Head of caudate nucleus (tissue), 42 donors: ENCODE measurements at regions not wholly inside any gene's neighbourhood (a gene's known extent, or its start where the extent isn't known, plus 50 kb on each side); places are given as distances from the start of the nearest gene placed in this dataset.

Source experiments
- DNase-seq, 42 donors: peaks; one replicate each; pipeline versions ENCODE4 v3.0.0 to v3.0.0-alpha.2; 2020 to 2021; ENCODE audit warnings: mixed read lengths in 7 of 42
- intact Hi-C: fragments of 100-400 bp; cut with DNase I; formaldehyde crosslinking; loops from one replicate; pipeline ENCODE4 v1.15.0; 2022

DNA sequence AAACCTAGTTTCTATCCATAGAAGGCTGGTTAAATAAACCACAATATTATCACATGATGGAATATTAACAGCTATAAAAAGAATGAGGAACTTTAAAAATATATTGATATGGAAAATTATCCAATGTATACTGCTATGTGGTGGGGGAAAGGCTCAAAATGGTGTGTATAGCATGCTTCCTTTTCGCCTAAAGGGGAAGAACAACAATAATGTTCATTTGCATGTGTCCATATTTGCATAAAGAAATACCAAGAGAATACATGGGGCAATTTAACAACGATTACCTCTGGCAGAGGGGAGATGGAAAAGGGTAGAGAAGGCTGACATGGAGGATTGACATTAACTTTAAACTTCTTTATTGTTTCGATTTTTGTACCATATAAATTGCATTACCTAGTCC, 121.3 kb upstream of the PARP11 start:
- no peak for DNase-seq
- intact Hi-C loops = loop anchor here (10.0 kb wide), 1 partner anchor 290 kb away; no protein-coding TSS in a partner anchor

DNA sequence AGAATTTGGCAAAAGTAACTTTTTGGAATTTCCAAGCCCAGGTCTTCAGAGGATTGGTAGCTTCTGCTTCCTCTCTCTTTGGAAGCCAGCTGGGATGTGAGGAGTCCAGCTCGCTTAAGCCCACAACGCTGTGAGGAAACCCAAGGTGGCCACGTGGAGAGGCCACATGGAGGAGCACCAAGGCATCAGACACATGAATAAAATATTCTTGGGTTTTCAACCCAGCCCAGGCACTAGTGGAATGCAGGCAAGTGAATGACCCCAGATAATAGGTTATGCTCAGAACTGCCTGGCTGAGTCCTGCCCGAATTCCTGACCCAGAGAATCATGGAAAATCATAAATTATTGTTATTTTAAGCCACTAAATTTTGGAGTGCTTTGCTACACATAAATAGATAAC, 119.7 kb upstream of the PARP11 start:
- DNase-seq = no peak
- intact Hi-C loops = loop anchor here (10.0 kb wide), 1 partner anchor 292 kb away; no protein-coding TSS in a partner anchor

DNA sequence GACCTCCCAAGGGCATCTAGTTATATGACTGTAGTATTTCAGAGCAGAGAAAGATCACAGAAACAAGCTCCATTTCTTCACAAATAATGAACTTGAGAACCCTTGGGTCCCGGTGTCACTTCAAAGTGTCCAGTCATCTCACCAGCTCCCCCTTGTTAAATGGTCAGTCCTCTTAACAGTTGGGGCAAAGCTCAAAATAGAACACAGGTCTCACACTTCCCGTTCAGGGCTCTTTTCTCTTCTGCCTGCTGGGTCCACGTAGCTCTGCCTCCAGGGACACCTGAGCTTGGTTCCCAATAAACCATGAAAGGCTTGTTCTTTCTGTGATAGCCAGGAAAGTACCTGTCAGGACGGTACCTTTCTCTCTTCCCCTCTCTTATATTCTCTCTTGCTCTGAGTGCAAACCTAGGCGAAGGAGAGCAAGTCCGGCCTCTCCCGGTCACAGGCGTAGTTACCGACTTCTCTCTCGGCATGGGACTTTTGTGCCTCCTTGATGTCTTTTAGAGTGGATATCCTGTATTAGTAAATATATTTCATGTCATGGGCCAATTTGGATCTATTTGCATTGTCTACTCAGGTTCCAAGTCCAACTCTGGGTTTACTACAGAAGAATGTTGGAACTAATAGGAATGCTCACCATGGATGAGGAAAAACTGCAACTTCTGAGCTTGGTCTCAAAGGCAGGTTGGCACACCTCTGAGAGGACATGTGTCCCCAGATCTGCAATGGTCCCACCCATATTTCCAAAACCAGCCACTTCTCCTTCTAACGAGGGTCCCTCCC, 118.8 kb upstream of the PARP11 start:
- no peak for DNase-seq

DNA sequence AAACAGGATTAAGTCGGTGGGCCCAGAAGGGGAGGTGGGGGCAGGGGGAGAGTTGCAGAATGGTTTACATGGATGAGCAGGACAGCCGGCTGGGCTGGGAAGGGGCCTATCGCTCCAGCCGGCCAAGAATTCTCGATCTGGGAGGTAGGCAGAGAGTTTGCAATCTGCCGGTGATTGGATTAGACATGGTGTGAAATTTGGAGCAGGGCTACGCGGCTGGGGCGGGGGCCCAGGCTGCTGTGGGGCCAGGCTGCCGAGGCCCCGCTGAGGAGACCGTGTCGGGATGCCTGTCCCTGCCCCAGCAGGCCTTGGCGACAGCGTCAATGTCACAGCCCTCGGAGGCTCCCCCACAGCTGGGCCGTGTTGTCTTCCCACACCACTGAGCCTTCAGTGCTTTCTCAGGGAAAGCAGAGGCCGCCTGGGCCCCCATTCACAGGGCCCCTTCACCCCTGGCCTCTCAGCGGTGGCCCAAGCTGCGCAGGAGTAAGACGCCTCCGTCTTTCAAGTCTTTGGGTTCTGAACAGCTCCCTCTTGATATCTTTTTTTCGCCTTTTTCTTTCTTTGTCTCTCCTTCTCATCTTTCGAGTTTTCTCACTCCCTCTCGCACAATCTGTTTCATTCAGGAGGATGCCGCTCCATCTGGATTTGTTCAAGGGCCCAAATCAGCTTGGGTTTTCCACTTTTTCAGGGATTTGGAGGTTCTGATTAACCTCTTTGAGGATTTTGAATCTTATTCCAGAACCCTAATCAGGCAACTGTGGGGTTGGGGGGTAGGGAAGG, 117.5 kb upstream of the PARP11 start:
- no peak for DNase-seq
- intact Hi-C loops = loop anchor here (10.0 kb wide), 1 partner anchor 294 kb away; no protein-coding TSS in a partner anchor

More for the DNA sequence above, 118.8 kb upstream of the PARP11 start:
- intact Hi-C loops = loop anchor here (10.0 kb wide), 1 partner anchor 293 kb away; no protein-coding TSS in a partner anchor

DNA sequence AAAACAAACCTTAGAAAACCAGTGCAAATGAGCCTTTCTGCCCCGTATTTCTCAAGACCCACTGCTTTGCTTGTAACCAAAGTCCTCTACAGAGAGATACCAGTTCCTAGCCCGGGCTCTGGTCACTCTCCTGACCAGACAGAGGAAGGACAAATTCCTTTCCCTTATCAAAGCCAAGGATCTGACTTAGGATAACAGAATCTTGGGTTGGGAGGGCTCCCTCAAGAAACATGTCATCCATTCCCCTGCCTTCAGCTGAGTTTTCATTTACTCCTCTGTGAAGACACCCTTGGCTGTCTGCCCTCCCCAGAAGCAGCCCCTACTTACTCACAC, 116.0 kb upstream of the PARP11 start:
- intact Hi-C loops = no loop called here
- no peak for DNase-seq

DNA sequence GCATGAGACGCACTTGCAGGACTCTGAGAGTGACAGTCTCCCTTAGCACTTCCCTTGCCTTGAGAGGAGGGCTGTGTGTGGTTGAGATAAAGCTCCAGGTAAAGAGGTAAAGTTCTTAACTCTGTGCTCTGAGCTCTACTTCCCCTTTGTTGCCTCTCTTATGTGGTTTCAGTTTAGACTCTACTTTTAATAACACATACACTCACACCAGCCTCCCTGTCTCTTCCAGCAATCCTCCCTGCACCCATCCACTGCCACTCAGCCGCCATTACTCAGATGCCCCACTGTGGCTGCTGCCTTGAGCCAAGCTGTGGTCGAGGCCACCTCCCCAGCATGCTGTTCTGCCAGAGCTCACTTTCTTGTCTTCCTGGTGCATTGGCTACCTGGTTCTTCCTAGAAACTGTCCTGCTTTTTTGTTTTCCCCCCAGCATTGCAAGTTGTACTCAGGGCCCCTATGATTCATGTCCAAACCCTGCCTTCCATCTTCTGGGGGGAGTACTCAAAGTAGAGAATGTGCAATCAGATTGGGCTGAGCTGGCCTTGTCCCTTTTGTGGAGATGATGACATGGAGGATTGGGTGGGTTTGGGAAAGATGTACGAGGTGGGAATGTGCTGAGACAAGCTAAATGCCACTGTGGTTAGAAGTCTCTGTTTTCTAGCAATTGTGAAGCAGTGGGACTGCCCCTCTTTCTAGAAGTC, 115.5 kb upstream of the PARP11 start:
- intact Hi-C loops = no loop called here
- no peak for DNase-seq

DNA sequence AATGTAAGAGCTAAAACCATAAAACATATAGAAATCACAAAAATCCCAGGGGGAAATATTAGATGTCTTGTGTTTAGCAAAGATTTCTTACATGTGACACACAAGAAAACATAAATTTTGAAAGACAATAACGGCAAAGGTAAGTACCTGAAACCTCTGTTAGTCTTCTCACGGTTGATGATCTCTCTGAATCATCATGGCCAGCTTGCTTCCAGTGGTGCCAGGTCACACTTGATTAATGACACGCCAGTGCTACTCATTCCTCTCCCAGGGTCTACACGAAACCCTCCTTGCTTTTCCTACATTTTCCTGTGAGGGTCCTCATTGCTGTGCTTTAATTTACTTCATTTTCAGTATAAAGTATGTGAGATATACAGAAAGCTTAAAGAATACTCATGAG, 114.4 kb upstream of the PARP11 start:
- no peak for DNase-seq
- intact Hi-C loops = no loop called here

DNA sequence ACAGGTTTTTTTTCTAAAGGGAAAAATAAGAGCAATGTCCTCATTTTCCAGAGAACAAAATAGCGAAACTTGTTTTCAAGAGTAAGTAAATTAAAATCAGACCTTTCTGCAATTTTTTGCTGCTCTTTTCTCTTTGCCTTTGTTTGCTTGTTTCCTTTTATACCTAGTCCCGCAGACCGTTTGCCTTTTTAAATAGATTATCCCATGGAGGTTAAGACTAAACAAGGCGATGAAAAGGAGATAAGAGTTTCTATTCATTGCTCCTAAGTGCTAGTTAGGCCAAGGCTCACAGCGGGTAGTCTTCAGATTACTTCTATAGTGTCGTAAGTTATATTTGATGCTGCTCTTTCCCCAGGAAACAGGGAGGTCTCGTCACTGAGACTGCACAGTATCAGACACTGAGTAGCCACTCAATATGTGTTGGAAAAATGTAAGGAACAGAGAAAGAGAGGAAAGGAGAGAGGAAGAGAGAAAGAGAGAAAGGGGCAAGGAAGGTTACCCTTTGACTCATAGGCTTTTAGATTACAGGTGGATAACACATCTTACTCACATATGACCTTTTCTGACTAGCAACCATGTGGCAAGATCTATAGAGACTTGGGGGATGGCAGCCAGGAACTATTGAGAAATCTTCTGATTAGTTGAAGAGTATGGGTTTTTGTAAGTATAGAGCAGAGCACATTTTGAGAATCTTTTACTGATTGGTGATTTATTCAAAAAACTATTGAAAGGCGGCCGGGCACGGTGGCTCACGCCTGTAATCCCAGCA, 107.5 kb upstream of the PARP11 start:
- intact Hi-C loops = no loop called here
- DNase-seq = no peak

DNA sequence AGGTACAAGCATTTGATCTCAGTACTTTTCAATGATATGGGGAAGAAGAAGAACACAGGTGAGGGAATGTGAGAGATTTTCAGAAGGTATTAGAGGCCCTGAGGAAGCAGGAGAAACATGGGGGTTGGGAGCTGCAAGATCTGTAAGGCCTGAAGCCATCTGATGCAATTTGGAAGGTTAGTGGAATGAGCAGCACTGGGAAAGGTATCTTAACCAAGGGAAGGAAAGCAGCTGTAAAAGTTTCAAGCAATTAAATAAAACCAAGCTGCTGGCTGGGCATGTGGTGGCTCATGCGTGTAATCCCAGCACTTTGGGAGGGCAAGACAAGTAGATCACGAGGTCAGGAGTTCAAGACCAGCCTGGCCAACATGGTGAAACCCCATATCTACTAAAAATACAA, 104.4 kb upstream of the PARP11 start:
- no peak for DNase-seq
- intact Hi-C loops = no loop called here

DNA sequence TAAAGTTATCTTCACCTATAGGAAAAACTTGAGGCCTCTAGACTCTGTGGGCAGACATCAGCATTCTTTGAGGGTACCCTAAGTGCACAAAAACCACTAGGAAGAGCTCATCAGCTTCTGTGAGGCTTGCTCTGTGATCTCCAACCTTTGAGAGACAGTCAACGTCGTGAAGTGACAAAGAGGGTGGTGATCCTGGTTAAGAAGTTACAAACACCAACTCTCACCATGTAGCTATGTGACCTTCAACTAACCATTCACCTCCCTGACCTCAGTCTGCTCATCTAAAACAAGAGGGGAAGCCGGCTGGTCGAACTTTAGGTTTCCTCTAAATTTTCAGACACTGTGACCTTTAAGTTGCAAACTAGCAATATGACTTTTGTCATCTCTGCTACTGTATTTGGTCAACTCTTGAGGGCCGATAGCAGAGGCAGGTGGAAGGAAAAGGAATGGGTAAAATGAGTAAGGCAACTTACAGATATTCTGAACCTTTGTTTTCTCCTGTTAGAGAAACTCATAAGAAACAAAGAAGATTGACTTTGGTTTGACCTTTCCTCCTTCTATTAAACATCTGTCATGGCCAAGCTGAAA, 103.2 kb upstream of the PARP11 start:
- no peak for DNase-seq
- intact Hi-C loops = no loop called here

DNA sequence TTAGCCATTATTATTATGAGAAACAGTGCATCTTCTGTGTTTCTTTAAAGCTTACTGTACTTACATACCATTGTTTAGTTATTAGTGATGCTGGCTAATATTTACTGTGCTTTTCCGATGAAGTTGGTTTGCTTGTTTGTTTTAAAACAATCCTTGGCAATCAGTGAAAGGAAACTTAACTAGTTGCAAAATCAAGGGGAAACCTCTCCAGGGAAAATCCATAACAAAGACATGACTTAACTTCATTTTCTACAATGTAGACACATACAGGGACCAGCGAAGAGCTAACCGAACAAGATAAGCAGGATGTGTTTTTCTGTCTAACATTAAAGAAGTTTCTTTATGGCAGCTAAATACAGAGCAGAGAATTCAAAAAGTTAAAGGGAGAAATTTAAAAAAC, 102.5 kb upstream of the PARP11 start:
- DNase-seq = no peak
- intact Hi-C loops = no loop called here

DNA sequence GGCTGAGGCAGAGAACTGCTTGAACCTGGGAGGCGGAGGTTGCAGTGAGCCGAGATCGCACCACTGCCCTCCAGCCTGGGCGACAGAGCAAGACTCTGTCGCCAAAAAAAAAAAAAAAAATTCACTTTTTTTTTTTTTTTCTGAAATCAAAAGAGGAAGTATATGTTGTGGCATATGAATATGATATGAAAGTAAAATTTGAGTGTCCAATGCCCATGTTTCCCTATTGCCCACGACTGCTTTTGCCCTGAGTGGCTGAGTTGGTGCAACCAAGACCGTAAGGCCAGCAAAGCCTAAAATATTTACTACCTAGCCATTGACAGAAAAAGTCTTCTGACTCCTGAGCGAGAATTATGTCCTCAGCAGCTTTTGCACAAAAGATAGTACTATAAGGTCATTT, 101.7 kb upstream of the PARP11 start:
- DNase-seq = no peak
- intact Hi-C loops = no loop called here

DNA sequence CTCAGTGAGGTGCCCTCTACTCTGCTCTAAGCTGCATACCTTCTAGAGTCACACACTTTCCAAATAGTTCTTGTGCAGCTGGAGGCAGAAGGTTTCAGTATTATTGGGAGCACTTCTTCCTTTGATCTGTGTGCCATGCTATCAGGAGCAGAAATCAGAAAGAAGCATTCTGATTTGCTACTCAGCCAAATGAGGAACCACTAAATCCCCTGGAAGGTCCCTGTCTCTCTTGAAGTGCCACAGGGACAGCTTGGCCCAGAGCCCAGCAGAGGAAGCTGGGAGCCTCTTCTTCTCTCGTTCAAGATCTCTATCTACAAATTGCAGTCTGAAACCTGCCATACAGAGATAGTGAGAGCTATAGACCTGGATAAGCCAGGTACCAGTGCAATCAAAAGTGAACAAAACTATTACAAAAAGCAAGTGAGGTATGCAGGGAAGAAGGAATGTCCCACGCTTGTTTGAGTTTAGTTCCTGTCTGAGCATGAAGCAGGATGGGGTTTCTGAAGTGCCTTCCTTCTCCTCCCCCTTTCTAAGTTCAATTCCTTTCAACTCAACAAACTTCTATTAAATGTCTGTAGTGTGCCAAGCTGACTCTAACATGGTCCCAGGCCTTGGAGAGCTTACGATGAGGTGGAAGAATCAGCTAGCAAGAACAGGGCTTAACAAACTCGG, 100.9 kb upstream of the PARP11 start:
- intact Hi-C loops = no loop called here
- DNase-seq = peak in 5 of 42 donors; percentile 5 to 35 (median 12)

DNA sequence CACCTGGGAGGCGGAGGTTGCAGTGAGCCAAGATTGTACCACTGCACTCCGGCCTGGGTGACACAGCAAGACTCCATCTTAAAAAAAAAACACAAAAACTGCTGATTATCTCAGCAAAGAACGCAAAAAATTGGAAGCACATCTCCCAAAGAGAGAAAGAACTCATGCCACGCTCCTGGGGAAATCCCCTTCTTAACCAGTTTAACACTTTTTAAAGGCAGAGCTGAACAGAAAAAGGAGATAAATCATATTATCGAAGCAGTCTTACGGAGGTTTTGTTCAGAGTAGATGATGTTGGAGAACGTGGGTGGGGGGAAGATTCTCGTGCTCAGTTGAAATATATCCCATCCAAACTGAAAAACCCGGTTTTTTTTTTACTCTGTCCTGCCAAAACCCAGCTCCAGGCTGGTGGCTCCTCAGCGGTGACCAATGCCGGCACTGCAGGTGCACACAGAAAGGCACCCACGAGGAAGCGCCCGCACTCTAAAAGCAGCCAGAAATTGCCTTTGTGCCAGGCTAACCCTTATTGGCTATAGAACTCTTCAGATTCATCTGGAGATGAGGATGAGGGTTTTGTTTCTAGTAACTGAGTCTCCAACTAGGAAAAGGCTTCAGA, 100.2 kb upstream of the PARP11 start:
- no peak for DNase-seq
- intact Hi-C loops = no loop called here

DNA sequence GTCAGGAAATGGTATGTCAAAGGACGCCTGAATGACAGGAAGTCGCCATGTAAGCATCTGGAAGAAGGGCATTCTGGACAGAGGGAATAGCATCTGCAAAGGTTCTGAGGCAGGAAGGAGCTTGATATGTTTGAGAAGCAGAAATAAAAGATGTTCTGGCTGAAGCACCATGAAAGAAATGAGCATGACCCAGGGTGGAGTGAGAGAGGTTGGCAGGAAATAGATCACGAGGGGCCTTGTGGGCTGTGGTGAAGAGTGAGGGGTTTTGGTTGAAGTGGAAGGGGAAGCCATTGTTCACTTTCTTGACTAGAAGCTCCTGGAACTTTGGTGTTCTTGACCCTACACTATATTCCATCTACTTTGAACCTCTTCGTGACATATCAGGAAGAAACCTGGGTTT, 99.4 kb upstream of the PARP11 start:
- no peak for DNase-seq
- intact Hi-C loops = no loop called here

DNA sequence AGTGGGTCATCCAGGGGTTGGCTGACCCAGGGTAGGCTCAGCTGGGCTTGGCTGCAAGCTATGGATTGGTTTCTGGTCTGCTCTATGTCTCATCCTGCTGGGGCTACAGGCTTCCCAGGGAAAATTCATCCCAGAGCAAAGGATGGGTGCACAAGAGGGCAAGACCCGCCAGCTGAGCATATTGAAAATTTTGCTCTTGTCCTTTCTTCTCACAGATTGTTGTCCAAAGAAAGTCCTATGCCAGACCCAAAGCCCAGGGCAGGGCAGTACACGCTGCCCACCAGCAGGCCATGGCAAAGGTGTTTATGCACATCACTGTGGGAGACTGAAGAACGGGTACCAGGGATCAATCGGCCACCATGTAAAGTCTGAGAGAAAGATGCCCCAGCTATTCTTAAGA, 95.3 kb upstream of the PARP11 start:
- intact Hi-C loops = no loop called here
- no peak for DNase-seq

DNA sequence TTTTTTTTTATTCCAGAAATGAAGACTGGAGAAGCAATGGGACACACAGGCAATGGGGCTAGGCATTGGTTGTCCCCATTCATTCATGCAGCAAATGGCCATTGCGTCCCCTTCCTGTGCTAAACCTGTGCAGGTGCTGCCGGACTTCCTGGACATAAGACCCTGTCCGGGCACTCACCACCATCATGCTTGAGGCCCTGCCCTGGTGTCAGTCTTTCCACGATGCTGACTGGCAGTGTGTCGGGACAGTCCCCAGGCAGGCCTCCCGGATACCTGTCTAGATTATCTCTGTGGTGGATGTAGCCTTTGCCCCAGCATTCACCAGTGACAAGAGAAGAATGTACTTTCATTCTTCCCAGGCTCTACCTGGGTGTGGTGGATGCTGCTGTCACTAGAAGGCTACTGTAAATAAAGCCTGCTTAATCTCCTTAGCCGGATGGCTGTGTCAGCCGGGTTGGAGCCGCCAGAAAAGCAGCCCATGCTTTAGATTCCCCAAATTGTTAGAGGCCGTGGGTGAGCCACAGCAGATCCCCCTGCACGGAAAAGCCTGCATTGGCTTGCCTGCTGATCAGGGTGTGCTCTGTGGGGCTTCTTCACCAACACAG, 94.5 kb upstream of the PARP11 start:
- intact Hi-C loops = no loop called here
- DNase-seq = no peak

DNA sequence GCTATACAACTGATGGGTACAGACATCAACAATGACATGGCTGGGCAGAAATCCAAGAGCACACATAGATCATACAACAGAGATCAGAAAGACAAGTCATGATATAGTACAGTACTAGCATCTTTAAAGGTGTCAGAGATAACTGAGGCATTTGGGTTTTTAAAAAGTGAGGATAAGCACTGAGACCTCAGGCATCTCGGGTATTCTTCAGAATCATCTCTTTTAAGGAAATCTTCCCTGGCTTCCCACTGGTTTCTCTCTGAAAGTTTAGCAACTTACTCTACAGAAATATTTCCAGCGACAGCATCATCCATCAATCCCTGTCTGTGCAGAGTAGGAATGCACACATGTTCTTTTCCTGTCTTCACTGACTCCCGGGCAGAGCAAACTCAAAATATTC, 93.2 kb upstream of the PARP11 start:
- intact Hi-C loops = no loop called here
- DNase-seq = no peak
